GM12878 (cell line): ENCODE measurements at regions not wholly inside any gene's neighbourhood (a gene's known extent, or its start where the extent isn't known, plus 50 kb on each side); places are given as distances from the start of the nearest gene placed in this dataset.

Source experiments
- ATAC-seq: fragments of 200-7000 bp; cut with Tn5 transposase; 3 replicates; pipeline ENCODE4 v1.9.1; 2020; ENCODE audit warnings: mild to moderate bottlenecking, moderate library complexity
- BruUV-seq: library from RNA; stranded (reverse); fragments of 400-500 nt; replicated peaks from 2 replicates; lab custom pipeline; 2021; lab: Mats Ljungman, UMichigan
- CTCF ChIA-PET: fragments of 300-600 bp; sonication (Branson Sonifier 250); formaldehyde crosslinking; extraction: SDS; loops from one replicate; lab custom pipeline; 2021; ENCODE audit warnings: inconsistent platforms; lab: Yijun Ruan, JAX
- POLR2A ChIA-PET: fragments of 350-600 bp; formaldehyde crosslinking; extraction: SDS; loops from one replicate; lab custom pipeline; 2021; ENCODE audit warnings: inconsistent platforms; lab: Charles Lee
- RAD21 ChIA-PET: fragments of 300-600 bp; sonication (Branson Sonifier 250); formaldehyde crosslinking; loops from one replicate; lab custom pipeline; 2023; ENCODE audit warnings: antibody characterized with exemption; ENCODE audit not compliant: unreplicated experiment; lab: Charles Lee
- SMC1A ChIA-PET: fragments of 300-600 bp; sonication (Branson Sonifier 250); formaldehyde crosslinking; loops from one replicate; lab custom pipeline; 2023; ENCODE audit not compliant: unreplicated experiment, uncharacterized antibody; lab: Charles Lee
- DNase-seq: peaks from one replicate; pipeline ENCODE4 v3.0.0-alpha.2; 2011; ENCODE audit warnings: low read depth, low spot score
- FAIRE-seq: peaks from 3 replicates; lab custom pipeline; 2011; peaks lifted over from hg19 to GRCh38; lab: Jason Lieb, UNC
- H2AFZ ChIP-seq: 2 replicates; pipeline ENCODE4 v1.6.0; 2011; ENCODE audit warnings: low read depth, low read length, control low read depth; ENCODE audit not compliant: control insufficient read depth
- H3K27ac ChIP-seq: 2 replicates; pipeline ENCODE4 v1.5.1; 2011; ENCODE audit warnings: control low read depth; ENCODE audit not compliant: control insufficient read depth, insufficient read depth
- H3K27me3 ChIP-seq, 2 experiments: replicated peaks in 1 of 2; 2 replicates each; pipeline versions ENCODE4 v1.6.0 to v1.6.1; 2011; ENCODE audit warnings: low read length in 1 of 2; ENCODE audit not compliant: control insufficient read depth in 2 of 2, insufficient read depth in 2 of 2
- H3K36me3 ChIP-seq, 2 experiments: 2 replicates each; pipeline ENCODE4 v1.5.1; 2011; ENCODE audit warnings: low read length in 1 of 2; ENCODE audit not compliant: control insufficient read depth in 2 of 2, insufficient read depth in 2 of 2
- H3K4me1 ChIP-seq: 2 replicates; pipeline ENCODE4 v1.6.1; 2011; ENCODE audit warnings: mild to moderate bottlenecking, low read length, moderate library complexity, mixed read lengths; ENCODE audit not compliant: control insufficient read depth, insufficient read depth
- H3K4me2 ChIP-seq: 2 replicates; pipeline ENCODE4 v1.6.0; 2011; ENCODE audit warnings: control low read depth; ENCODE audit not compliant: control insufficient read depth, insufficient read depth
- H3K4me3 ChIP-seq: fragments of 200-600 bp; sonication (generic); 2 replicates; pipeline ENCODE4 v1.5.1; 2016
- H3K79me2 ChIP-seq: 2 replicates; pipeline ENCODE4 v1.6.0; 2011; ENCODE audit warnings: low read length; ENCODE audit not compliant: control insufficient read depth, insufficient read depth
- H3K9ac ChIP-seq: 2 replicates; pipeline ENCODE4 v1.8.0; 2011; ENCODE audit warnings: low read length, control low read depth, mixed read lengths; ENCODE audit not compliant: control insufficient read depth, insufficient read depth
- H3K9me3 ChIP-seq: replicated peaks from 3 replicates; pipeline ENCODE4 v1.5.1; 2011; ENCODE audit warnings: mild to moderate bottlenecking, low read length; ENCODE audit not compliant: control insufficient read depth, insufficient read depth
- H4K20me1 ChIP-seq: 2 replicates; pipeline ENCODE4 v1.6.0; 2011; ENCODE audit not compliant: control insufficient read depth, insufficient read depth
- CEBPB ChIP-seq, 2 experiments: fragments of 150-350 bp in 1 of 2; IDR thresholded peaks; 2 replicates each; pipeline ENCODE4 v1.6.1; 2012 to 2014; ENCODE audit warnings: low read depth in 2 of 2, low read length in 2 of 2, borderline replicate concordance in 1 of 2, inconsistent platforms in 1 of 2
- POU2F2 ChIP-seq: IDR thresholded peaks from 3 replicates; pipeline ENCODE4 v1.6.1; 2011; ENCODE audit warnings: low read depth, mild to moderate bottlenecking, low read length, borderline replicate concordance
- SKIL ChIP-seq: fragments of 450-650 bp; IDR thresholded peaks from 2 replicates; pipeline ENCODE4 v1.6.1; 2017; ENCODE audit warnings: mild to moderate bottlenecking, low read depth, inconsistent platforms; ENCODE audit not compliant: poor library complexity, severe bottlenecking
- WGBS: methylation state at CpG from one replicate; pipeline ENCODE4 v1.1.6; 2016; ENCODE audit warnings: low lambda C conversion rate; ENCODE audit not compliant: insufficient replicate concordance, insufficient coverage; ENCODE audit errors: missing lambda C conversion rate; 5-methylcytosine and 5-hydroxymethylcytosine counted together
- in situ Hi-C: fragments of 300-500 bp; cut with MboI; formaldehyde crosslinking; loops from 9 replicates; pipeline ENCODE4 v1.14.3; 2018; ENCODE audit warnings: mixed read lengths
- intact Hi-C: fragments of 100-400 bp; cut with micrococcal nuclease; formaldehyde crosslinking; loops from one replicate; pipeline ENCODE4 v1.14.2; 2022; ENCODE audit not compliant: unreplicated experiment

GRCh38 chr18:3333056-3333720, 71.3 kb downstream of the MYL12B start:
- CTCF ChIA-PET, result no interaction called here
- BruUV-seq, result no TSS peak
- H4K20me1 ChIP-seq, result no peaks in the 10 kb centered on the region
- TF ChIP-seq CEBPB (IDR thresholded peaks at IDR 0.05; ENCODE audit: borderline replicate concordance in 1 of 2, low read depth in 2 of 2, low read length in 2 of 2), result no peak
- no peak for TF ChIP-seq POU2F2
- TF ChIP-seq SKIL, result no peak
- TF ChIP-seq, all 136 proteins: peak for 0
- FAIRE-seq (no peak), DNase-seq (no peak), ATAC-seq (no peak)
- no peaks in the 10 kb centered on the region for H3K36me3 ChIP-seq
- H3K9ac ChIP-seq, result no peak overlapping the region
- POLR2A ChIA-PET, result no interaction called here
- no peak overlapping the region for H3K4me3 ChIP-seq
- H3K27ac ChIP-seq, result no peak overlapping the region
- no peaks in the 10 kb centered on the region for H3K27me3 ChIP-seq
- intact Hi-C loops (no loop called here), in situ Hi-C loops (no loop called here)
- 53% methylated on average over 4 of the region's 4 CpGs for WGBS
- SMC1A ChIA-PET, result interaction anchor here (1.2 to 2.3 kb wide), 2 partner anchors 10 to 102 kb away, joined by 4 to 6 read pairs; no protein-coding TSS in a partner anchor
- RAD21 ChIA-PET, result no interaction called here
- no peaks in the 10 kb centered on the region for H3K9me3 ChIP-seq
- no peaks in the 10 kb centered on the region for H3K79me2 ChIP-seq
- no peaks in the 10 kb centered on the region for H3K4me1 ChIP-seq
- no peak overlapping the region for H3K4me2 ChIP-seq
- no peak overlapping the region for H2AFZ ChIP-seq
